ENCODE measurements at regions not wholly inside any gene's neighbourhood (a gene's known extent, or its start where the extent isn't known, plus 50 kb on each side); places are given as distances from the start of the nearest gene placed in this dataset.

DNA sequence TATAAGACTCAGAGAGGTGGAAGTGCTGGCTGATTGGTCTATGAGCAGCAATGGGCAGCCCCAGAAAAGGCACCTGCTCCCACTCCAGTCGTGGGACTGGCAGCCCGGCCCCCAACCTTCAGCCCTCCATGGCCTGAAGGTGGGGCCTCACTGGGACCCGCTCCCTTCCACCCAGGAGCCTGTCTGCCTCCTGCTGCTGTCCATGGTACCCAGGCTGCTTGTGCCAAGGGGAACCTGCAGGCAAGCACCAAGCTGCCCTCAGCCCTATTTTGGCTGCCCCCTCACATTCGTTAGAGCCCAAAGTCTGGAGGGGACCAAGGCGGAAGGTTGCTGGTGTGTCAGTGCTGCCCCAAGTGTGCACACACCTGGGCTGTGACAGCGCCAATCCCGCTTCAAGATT is 2304.9 kb downstream of the PCDH9 start:
- DNase-seq (ENCODE audit: low spot score): peak; percentile 38
- peak; percentile 89 for ATAC-seq
- Histone ChIP-seq H2AFZ (no peak overlapping the region), H3K27ac (ENCODE audit: low read depth) (no peak overlapping the region), H3K36me3 (ENCODE audit: insufficient read depth) (no peaks in the 10 kb centered on the region), H3K27me3 (ENCODE audit: insufficient read depth) (no peaks in the 10 kb centered on the region), H3K79me2 (replicated peaks; ENCODE audit: insufficient read depth) (no peaks in the 10 kb centered on the region), H4K20me1 (replicated peaks; ENCODE audit: insufficient read depth) (no peaks in the 10 kb centered on the region), H3K9me2 (ENCODE audit: insufficient read depth) (no peaks in the 10 kb centered on the region), H3F3A (replicated peaks; ENCODE audit: low read depth) (no peaks in the 10 kb centered on the region), H3K4me3 (no peak overlapping the region), H3K4me2 (no peak overlapping the region), H3K4me1 (ENCODE audit: insufficient read depth) (no peaks in the 10 kb centered on the region)
- Mint-ChIP-seq H3K4me1 (peaks cover 4% of the 10 kb centered on the region; the same call in 2 of the 3 replicates), H3K27ac (no peak overlapping the region), H3K36me3 (ENCODE audit: low read depth) (no peaks in the 10 kb centered on the region), H3K4me3 (no peak overlapping the region), H3K9me3 (no peaks in the 10 kb centered on the region), H3K27me3 (ENCODE audit: insufficient read depth, low read depth, poor library complexity) (peaks cover 3% of the 10 kb centered on the region)
- no peak for TF ChIP-seq ZNF114 (CRISPR knock-in tag; IDR thresholded peaks at IDR 0.05)
- TF ChIP-seq, protein P1, sequence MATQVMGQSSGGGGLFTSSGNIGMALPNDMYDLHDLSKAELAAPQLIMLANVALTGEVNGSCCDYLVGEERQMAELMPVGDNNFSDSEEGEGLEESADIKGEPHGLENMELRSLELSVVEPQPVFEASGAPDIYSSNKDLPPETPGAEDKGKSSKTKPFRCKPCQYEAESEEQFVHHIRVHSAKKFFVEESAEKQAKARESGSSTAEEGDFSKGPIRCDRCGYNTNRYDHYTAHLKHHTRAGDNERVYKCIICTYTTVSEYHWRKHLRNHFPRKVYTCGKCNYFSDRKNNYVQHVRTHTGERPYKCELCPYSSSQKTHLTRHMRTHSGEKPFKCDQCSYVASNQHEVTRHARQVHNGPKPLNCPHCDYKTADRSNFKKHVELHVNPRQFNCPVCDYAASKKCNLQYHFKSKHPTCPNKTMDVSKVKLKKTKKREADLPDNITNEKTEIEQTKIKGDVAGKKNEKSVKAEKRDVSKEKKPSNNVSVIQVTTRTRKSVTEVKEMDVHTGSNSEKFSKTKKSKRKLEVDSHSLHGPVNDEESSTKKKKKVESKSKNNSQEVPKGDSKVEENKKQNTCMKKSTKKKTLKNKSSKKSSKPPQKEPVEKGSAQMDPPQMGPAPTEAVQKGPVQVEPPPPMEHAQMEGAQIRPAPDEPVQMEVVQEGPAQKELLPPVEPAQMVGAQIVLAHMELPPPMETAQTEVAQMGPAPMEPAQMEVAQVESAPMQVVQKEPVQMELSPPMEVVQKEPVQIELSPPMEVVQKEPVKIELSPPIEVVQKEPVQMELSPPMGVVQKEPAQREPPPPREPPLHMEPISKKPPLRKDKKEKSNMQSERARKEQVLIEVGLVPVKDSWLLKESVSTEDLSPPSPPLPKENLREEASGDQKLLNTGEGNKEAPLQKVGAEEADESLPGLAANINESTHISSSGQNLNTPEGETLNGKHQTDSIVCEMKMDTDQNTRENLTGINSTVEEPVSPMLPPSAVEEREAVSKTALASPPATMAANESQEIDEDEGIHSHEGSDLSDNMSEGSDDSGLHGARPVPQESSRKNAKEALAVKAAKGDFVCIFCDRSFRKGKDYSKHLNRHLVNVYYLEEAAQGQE (IDR thresholded peaks at IDR 0.05; ENCODE audit: unreplicated experiment): peak; percentile 91

DNA sequence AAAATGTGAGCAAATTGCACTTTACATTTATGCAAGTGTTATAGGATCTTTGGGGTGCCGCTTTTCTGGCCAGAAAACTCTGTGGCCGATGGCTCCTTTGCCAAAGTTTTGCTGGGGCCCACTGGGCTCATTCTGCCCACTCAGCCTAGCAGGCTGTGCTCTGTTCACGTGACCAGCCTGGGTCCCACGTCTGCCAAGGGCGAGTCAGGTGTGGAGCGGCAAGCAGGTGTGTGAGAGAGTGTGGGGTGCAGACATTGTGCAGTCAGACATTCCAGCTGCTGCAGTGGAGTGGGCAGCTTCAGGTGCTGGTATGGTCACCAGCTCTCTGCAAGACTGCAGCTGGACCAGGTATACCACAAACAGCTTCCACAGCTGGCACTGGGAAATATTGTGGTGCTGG is 2305.7 kb downstream of the PCDH9 start:
- Histone ChIP-seq H3K4me1 (ENCODE audit: insufficient read depth) (no peaks in the 10 kb centered on the region), H2AFZ (no peak overlapping the region), H3K4me3 (no peak overlapping the region), H3K4me2 (no peak overlapping the region), H3K36me3 (ENCODE audit: insufficient read depth) (no peaks in the 10 kb centered on the region), H3K27ac (ENCODE audit: low read depth) (no peak overlapping the region), H4K20me1 (replicated peaks; ENCODE audit: insufficient read depth) (no peaks in the 10 kb centered on the region), H3F3A (replicated peaks; ENCODE audit: low read depth) (no peaks in the 10 kb centered on the region), H3K27me3 (ENCODE audit: insufficient read depth) (no peaks in the 10 kb centered on the region), H3K9me2 (ENCODE audit: insufficient read depth) (no peaks in the 10 kb centered on the region), H3K79me2 (replicated peaks; ENCODE audit: insufficient read depth) (no peaks in the 10 kb centered on the region)
- Mint-ChIP-seq H3K9me3 (no peaks in the 10 kb centered on the region), H3K27ac (no peak overlapping the region), H3K36me3 (ENCODE audit: low read depth) (no peaks in the 10 kb centered on the region), H3K27me3 (ENCODE audit: insufficient read depth, low read depth, poor library complexity) (peaks cover 3% of the 10 kb centered on the region), H3K4me3 (no peak overlapping the region), H3K4me1 (peaks cover 4% of the 10 kb centered on the region; the same call in 2 of the 3 replicates)
- ATAC-seq (no peak), DNase-seq (ENCODE audit: low spot score) (no peak)
- TF ChIP-seq, protein P1 (IDR thresholded peaks at IDR 0.05; ENCODE audit: unreplicated experiment): no peak
- TF ChIP-seq CREB1 (CRISPR knock-in tag; IDR thresholded peaks at IDR 0.05; ENCODE audit: low read depth) (no peak), JUNB (IDR thresholded peaks at IDR 0.05; ENCODE audit: unreplicated experiment) (no peak), EZH2phosphoT487 (IDR thresholded peaks at IDR 0.05; ENCODE audit: unreplicated experiment) (no peak), ZNF114 (CRISPR knock-in tag; IDR thresholded peaks at IDR 0.05) (no peak)
- TF ChIP-seq, protein P2, sequence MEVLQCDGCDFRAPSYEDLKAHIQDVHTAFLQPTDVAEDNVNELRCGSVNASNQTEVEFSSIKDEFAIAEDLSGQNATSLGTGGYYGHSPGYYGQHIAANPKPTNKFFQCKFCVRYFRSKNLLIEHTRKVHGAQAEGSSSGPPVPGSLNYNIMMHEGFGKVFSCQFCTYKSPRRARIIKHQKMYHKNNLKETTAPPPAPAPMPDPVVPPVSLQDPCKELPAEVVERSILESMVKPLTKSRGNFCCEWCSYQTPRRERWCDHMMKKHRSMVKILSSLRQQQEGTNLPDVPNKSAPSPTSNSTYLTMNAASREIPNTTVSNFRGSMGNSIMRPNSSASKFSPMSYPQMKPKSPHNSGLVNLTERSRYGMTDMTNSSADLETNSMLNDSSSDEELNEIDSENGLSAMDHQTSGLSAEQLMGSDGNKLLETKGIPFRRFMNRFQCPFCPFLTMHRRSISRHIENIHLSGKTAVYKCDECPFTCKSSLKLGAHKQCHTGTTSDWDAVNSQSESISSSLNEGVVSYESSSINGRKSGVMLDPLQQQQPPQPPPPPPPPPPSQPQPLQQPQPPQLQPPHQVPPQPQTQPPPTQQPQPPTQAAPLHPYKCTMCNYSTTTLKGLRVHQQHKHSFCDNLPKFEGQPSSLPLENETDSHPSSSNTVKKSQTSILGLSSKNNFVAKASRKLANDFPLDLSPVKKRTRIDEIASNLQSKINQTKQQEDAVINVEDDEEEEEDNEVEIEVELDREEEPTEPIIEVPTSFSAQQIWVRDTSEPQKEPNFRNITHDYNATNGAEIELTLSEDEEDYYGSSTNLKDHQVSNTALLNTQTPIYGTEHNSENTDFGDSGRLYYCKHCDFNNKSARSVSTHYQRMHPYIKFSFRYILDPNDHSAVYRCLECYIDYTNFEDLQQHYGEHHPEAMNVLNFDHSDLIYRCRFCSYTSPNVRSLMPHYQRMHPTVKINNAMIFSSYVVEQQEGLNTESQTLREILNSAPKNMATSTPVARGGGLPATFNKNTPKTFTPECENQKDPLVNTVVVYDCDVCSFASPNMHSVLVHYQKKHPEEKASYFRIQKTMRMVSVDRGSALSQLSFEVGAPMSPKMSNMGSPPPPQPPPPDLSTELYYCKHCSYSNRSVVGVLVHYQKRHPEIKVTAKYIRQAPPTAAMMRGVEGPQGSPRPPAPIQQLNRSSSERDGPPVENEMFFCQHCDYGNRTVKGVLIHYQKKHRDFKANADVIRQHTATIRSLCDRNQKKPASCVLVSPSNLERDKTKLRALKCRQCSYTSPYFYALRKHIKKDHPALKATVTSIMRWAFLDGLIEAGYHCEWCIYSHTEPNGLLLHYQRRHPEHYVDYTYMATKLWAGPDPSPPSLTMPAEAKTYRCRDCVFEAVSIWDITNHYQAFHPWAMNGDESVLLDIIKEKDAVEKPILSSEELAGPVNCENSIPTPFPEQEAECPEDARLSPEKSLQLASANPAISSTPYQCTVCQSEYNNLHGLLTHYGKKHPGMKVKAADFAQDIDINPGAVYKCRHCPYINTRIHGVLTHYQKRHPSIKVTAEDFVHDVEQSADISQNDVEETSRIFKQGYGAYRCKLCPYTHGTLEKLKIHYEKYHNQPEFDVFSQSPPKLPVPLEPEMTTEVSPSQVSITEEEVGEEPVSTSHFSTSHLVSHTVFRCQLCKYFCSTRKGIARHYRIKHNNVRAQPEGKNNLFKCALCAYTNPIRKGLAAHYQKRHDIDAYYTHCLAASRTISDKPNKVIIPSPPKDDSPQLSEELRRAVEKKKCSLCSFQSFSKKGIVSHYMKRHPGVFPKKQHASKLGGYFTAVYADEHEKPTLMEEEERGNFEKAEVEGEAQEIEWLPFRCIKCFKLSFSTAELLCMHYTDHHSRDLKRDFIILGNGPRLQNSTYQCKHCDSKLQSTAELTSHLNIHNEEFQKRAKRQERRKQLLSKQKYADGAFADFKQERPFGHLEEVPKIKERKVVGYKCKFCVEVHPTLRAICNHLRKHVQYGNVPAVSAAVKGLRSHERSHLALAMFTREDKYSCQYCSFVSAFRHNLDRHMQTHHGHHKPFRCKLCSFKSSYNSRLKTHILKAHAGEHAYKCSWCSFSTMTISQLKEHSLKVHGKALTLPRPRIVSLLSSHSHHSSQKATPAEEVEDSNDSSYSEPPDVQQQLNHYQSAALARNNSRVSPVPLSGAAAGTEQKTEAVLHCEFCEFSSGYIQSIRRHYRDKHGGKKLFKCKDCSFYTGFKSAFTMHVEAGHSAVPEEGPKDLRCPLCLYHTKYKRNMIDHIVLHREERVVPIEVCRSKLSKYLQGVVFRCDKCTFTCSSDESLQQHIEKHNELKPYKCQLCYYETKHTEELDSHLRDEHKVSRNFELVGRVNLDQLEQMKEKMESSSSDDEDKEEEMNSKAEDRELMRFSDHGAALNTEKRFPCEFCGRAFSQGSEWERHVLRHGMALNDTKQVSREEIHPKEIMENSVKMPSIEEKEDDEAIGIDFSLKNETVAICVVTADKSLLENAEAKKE (CRISPR knock-in tag; IDR thresholded peaks at IDR 0.05): no peak
- TF ChIP-seq, protein P3, sequence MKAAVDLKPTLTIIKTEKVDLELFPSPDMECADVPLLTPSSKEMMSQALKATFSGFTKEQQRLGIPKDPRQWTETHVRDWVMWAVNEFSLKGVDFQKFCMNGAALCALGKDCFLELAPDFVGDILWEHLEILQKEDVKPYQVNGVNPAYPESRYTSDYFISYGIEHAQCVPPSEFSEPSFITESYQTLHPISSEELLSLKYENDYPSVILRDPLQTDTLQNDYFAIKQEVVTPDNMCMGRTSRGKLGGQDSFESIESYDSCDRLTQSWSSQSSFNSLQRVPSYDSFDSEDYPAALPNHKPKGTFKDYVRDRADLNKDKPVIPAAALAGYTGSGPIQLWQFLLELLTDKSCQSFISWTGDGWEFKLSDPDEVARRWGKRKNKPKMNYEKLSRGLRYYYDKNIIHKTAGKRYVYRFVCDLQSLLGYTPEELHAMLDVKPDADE (IDR thresholded peaks at IDR 0.05): no peak

All from GM23338 (cell line).